GM19467 (cell line): ENCODE measurements at regions not wholly inside any gene's neighbourhood (a gene's known extent, or its start where the extent isn't known, plus 50 kb on each side); places are given as distances from the start of the nearest gene placed in this dataset.
"Not testable (repeated sequence)": the region's sequence is repeated elsewhere in the genome, so short reads cannot be mapped to it uniquely, and the experiment has no call there.

ENCODE experiments used
- ATAC-seq: cut with Tn5 transposase; IDR thresholded peaks from one replicate; pipeline ENCODE4 v1.9.1; 2021; ENCODE audit warnings: mild to moderate bottlenecking, moderate library complexity; ENCODE audit not compliant: unreplicated experiment

DNA sequence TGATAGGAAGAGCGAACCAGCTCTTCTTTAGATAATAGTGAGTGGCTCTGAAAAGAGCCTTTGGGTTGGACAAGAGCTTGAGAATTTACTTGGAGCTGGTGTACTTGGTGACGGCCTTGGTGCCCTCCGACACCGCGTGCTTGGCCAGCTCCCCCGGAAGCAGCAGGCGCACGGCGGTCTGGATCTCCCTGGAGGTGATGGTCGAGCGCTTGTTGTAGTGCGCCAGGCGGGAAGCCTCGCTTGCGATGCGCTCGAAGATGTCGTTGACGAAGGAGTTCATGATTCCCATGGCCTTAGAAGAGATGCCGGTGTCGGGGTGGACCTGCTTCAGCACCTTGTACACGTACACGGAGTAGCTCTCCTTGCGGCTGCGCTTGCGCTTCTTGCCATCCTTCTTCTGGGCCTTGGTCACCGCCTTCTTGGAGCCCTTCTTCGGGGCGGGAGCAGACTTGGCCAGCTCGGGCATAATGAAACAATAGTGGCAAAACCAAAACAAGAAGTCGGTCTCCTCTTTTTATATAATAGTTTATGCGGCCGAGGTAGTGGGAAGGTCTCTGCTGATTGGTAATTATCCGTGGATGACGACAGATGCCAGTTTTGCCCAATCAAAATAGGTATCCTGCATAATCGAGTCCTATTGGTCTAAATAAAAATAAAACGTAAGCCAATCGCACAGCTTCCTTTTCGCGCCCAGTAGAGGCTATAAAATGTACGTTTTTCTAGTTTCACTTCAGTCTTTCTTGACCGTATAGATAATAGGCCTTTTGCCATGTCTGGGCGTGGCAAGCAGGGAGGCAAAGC, 104.6 kb downstream of the OR2B2 start:
- peak; percentile 60 for ATAC-seq

DNA sequence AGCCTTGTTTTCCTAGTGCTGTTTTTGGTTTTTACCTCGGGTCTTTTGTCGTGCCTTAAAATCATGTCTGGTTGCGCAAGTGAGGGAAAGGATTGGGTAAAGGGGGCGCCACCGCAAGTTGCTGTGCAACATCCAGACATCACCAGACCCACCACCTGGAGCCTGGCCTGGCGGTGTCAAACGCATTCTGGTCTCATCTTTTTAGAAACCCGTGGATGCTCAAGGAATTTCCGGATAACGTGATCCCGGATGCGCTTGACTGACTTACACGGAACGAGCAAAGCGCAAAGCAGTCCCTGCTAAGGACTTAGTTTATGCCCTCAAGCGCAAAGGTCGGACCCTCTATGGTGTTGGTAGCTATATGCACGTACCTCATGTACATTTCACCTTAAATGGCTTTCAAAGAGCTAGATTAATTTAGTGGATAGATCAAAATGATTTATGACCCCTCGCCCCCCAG, 105.2 kb downstream of the OR2B2 start:
- no peak for ATAC-seq

DNA sequence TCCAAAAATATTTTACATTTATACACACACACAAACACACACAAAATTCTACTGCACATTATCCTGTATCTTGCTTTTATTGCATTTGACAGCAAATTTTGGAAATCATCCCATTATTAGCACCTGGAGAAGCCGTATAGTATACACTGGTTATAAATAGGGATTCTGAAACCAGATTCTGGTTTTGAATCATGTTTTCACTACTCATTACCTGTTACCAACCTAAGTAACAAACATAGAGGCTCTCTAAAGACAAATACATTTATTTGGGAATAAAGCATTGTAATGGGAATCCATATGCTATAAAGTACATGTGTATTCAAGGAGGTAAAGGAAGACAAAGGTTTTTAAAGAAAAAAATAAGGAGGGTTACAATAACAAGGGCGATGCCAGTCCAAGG, 106.8 kb downstream of the OR2B2 start:
- no peak for ATAC-seq

DNA sequence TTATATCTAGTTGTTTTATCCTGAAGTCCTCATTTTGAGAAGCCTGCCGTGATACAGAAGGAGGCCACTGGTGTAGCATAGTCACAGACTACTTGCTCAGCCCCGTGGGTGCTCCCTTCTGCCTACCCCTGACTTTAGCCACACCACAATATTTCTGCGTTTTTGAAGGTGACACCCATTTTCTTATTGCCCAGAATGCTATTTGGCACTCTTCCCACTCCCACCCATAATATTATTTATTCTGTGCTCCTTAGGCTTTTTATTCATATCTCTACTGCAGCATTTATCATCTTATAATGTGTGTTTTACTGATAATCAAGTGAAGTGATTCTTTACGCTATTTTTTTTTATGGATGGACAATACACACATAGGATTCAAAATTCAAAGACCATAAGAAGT, 107.3 kb downstream of the OR2B2 start:
- no peak for ATAC-seq

DNA sequence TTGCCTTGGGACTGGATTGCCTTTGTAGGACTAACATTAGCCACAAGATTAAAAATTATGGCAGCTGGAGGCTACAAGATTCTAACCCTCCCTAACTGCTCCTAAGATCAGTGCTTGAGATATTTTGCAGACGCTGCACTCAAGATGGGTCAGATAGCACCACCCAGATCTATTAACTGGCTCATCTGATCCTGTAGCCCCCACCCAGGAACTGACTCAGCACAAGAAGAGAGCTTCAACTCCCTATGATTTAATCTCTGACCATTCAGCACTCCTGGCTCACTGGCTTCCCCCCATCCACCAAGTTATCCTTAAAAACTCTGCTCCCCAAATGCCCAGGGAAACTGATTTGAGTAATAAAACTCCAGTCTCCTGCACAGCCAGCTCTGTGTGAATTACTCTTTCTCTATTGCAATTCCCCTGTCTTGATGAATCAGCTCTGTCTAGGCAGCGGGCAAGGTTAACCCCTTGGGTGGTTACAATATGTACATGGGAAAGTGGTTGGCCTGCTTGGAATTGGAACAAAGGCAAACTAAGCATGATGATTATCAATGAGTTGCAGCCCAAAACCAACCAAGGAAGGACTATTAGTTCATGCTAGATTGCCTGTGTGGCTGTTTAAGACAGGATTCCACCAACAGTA, 111.3 kb downstream of the OR2B2 start:
- ATAC-seq, result no peak

DNA sequence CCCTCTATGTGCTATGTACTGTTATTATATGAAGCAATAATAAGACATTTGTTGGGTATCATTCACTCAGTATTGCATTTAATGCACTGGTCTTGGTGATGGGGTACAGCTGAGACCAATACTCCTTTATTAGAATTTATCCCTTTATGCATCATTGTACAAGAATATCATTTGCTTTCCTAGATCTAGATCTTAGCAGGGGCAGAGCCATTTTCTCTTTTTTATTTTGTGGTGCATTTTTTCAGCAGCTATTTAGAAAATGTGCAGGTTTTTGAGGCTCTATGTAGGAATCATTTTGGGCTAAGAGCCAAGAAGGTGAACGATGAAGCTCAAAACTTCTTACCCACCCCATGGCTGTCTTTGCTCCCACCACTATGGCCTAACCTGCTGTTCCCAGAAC, 114.2 kb downstream of the OR2B2 start:
- ATAC-seq, result no peak

DNA sequence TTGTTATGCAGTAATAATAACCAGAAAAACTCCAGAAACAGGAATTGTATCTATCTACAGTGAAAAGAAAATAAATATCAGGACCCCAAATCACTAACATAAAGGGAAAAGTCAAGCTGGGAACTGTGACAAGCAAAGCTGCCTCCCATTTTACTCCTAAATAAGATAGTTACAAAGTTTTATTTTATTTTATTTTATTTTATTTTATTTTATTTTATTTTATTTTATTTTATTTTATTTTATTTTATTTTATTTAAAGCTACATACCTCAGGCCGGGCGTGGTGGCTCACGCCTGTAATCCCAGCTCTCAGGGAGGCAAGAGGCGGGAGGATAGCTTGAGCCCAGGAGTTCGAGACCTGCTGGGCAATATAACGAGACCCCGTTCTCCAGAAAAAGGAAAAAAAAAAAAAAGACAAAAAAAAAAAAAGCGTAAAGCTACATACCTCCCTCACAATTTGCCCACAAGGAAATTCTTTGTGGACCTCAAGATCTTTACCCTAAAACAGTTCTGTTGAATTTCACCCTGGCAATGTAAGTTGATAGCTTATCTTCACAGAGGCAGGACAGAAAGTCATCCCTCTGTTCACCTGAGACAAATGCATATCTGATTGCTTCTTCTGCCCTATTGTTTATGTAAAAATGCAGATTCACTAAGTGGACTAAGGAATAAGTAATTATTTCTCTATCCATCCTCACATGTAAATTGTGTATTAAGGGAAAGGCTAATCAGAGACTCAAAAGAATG, 115.3 kb downstream of the OR2B2 start:
- ATAC-seq, result not testable (repeated sequence)

DNA sequence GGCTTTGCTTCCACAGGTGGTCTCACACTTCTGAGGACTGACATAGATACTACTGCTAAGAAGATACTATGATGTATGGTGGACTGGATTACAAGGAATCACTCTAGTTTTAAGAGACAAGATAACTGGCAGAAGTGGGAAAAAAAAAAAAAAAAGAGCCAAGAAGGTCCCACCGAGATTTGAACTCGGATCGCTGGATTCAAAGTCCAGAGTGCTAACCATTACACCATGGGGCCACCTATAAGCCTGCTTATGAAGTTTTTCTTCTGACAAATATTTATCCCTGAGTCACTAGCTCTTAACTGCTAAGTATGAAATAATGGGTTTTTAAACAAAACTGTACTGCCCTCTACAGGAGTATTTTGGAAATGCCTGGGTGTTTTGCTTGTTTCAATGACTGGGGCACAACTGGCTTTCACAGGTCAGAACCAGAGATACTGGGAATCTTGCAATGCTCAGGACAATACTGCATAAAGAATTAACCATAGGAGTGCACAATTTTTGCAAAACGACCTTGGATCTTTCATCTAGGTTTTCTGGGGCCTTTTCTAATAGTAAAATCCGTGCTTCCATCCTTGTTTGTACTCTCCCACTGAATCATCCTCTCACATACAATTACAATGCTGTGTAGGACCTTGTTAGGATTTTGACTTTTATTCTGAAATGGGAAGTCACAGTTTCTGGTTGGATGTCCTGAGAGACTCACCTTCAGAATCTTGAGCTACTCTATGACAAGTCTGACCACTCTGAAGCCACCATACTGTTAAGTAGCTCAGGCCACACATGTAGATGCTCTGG, 116.3 kb downstream of the OR2B2 start:
- ATAC-seq, result peak; percentile 41

DNA sequence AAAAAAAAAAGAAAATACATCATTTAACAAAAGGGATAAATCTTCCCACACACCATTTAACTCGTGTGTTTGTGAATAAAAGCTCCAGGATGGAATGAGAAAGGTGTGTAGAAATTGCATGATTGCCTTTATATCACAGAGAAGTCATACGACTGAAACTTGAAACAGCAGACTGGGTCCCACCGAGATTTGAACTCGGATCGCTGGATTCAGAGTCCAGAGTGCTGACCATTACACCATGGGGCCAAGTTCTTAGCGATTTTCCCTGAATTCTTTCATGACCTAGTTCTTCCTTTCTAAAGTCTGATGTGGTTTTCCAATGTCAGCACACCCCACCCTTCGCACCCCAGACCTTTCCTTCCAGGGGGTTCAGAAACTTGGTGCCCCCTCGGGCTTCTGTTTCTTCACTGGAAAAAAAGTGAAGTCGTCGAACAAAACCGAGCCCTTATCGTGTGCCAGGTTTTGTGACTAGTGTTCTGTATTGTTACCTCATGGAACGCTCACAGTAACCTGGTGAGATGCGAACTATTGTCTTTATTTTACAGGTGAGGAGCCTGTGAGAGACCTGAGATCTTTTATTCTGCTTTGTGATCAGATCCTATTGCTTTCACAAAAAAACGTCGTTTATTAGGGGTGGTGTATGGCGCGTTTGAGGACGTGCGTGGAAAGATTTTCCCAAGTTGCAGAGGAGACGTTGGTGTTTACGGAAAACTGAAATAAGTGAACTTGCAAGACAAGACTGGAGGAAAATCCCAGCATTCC, 120.8 kb downstream of the OR2B2 start:
- no peak for ATAC-seq

DNA sequence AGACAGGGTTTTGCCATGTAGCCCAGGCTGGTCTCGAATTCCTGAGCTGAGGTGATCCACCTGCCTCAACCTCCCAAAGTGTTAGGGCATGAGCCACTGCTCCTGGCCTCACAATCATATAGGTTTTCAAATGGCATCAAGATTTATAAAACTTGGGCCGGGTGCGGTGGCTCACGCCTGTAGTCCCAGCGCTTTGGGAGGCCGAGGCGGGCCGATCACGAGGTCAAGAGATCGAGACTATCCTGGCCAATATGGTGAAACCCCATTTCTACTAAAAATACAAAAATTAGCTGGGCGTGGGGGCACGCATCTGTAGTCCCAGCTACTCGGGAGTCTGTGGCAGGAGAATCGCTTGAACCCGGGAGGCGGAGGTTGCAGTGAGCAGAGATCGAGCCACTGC, 123.8 kb downstream of the OR2B2 start:
- not testable (repeated sequence) for ATAC-seq

DNA sequence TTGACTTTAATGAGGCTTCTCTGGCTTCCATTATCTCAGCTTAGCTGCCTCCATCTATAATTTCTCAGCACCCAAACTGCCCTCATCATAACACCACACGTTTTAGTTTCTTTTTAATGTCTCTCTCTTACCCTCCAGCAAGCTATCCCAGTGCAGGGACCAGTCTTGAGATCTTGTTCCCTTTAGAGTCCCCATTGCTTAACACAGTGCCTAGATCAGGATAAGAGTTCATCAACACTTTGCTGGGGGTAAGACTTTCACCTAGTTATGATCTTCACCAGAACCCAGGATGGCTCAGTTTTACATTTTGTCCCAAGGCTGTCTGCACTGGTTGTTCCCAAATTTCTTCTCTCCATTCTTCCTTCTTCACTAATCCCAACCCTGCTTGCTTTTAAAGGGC, 126.1 kb downstream of the OR2B2 start:
- ATAC-seq, result no peak

DNA sequence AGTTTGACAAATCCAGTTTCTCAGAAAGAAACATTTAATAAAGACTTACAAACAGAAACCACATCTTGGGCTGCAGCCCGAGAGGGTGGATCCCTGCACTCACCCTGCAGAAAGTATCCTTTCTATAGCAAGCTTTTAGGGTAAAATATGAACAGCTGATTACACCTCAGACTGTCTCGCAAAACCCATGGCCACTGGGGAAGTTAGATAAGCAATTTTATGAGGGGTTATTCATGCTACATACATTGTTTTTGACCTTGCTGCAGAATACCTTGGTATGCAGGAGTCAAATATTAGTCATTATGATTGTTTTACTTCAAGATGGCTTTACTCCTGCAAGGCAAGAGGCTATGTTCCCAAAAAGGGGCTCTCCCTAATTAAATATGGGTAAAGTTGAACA, 126.9 kb downstream of the OR2B2 start:
- no peak for ATAC-seq

DNA sequence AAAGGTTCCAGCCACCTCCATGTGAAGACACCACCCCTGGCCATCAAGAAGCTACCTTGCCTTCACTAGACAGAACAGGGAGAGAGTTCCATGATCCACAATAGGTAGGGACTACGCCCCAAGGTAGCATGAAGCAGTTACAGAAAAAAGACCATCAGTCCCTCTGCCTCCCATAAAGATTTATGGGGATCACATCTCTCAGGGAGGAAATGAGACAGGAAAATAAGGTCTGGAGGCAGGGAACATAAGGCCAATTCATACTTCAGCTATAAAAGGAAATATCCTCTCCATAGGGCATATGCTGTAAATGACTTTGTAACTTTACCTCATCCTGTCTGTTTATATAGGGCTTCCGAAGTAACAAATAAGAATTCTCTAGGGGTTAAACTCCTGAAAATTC, 129.4 kb downstream of the OR2B2 start:
- no peak for ATAC-seq

DNA sequence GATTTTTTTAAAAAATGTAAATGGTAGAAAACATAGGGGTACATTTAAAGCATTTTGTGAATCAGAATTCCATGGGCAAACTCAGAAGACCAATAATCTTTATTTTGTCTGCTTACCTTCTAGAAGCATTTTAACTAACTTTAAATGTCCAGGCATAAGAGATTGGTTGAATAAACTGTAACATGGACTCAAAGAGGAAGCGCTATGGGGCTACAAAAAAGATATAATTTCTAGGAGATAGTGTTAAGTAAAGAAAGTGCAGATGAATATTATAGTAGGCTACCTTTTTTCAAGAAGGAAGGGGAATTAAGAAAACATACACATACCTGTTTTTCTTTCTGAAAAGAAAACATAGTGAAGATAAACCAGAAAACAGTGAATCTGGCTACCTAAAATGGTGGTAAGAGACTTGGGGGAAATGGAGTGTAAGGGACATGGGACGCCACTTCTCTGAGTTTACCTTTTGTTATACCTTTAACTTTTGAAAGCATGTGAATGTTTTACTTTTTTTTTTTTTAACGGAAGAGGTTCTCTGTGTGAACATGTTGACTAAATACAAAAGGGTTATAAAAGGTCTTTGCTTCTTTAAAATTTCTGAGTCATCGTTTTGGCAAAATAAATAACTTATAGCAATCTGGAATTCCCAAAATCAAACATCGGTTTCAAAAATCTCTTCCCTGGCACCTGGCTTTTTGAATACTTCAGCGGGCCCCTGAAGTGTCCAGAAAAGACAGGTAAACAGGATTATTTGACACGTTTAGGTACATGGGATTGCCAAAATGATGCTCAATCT, 133.4 kb downstream of the OR2B2 start:
- no peak for ATAC-seq

DNA sequence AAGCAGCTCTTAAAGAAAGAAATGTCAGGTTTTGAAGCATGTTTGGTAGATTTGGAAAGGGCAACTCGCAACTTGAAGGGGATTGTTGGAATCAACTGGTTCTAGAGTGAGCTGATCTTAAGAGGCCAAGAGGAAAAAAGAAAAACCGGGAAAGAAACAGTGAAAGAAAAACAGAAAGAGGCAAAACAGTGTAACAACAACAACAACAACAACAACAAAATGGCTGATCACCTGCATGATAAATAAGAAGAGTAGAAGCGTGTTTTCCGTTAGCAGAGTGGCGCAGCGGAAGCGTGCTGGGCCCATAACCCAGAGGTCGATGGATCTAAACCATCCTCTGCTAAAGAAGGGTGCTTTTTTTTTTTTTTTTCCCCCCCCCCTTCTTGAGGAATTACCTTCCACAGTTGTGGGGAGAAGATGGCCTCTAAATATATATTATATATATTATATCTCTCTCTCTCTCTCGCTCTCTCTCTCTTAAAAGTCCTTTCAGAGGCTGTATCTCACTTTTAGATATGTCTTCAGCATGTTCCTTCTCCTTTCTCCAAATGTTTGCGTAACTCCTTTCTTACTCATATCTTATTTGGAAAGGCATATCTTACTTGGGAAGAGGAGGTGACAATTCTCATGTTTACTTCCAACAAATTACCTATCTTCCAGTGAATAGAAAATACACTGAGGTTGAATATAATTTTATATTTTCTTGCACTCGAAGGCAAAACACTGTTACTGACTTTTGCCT, 134.4 kb downstream of the OR2B2 start:
- no peak for ATAC-seq

DNA sequence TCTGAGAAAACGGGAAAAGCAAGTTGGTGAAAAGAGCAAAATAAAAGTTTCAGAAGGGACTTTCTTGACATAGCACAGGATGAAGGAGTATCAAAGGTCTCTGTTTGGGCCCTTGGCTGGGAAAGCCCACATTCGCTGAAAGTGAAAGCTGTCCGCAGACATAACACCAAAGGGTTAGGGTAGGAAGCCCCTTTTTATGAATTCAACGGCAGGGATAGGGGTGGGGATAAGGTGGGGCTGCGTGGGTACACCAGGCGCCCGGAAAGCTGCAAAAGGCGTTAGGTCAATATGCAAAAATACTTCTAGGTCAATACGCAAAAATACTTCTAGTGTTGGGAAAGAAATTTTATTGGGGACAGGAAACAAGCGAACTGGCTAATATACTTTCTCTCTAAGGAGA, 135.1 kb downstream of the OR2B2 start:
- ATAC-seq, result no peak

DNA sequence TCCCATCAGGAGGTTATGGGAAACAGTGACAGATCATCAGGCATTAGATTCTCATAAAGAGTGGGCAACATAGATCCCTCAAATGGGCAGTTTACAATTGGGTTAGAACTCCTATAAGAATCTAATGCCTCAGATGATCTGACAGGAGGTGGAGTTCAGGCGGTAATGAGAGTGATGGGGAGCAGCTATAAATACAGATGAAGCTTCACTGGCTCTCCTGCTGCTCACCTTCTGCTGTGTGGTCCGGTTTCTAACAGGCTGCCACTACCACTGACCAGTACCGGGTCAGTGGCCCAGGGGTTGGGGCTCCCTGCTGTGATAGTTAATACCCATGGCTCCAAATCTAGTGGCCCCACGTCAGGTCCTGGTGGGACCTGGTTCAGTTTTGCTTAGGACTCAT, 135.7 kb downstream of the OR2B2 start:
- ATAC-seq, result no peak

DNA sequence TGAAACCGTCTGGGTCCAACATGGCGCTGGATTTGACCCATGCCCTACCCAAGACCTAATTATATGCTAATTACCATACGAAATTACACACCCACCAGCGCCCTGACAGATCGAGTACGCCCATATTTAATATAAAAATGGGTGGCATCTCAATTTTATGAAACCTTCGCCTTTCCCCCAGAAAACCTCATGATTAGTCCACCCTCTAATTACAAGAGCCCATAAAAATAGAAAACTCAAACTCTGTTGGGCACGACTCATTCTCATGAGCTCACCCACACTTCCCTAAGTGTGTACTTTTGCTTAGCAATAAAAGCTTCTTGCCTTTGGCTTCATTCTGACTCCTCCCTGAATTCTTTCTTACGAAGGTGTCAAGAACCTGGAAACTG, 136.4 kb downstream of the OR2B2 start:
- ATAC-seq, result no peak
